EH (cell line): ENCODE measurements at regions not wholly inside any gene's neighbourhood (a gene's known extent, or its start where the extent isn't known, plus 50 kb on each side); places are given as distances from the start of the nearest gene placed in this dataset.
"Not testable (repeated sequence)": the region's sequence is repeated elsewhere in the genome, so short reads cannot be mapped to it uniquely, and the experiment has no call there.

Experiments used
- DNase-seq: peaks from one replicate; pipeline ENCODE4 v3.0.0-alpha.2; 2015; ENCODE audit warnings: low read depth

DNA sequence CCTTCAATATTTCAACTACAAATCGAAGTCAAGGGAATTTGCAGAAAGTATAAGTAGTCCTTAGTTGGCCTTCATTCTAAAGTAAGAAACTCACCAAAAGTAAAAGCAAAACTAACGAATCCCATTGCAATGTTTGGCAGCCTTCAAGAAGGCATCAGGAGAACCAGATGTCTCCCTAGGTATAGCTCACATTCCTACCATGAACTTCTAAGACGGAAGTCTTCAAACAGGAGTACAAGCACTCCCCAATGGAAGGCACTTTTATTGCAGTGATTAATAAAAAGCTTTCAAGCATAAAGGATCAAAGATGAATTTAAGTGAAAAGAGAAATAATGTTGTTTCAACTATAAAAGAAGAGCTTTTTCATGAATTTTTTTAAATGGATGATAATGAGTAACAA is 236.0 kb upstream of the NR5A2 start:
- no peak for DNase-seq

DNA sequence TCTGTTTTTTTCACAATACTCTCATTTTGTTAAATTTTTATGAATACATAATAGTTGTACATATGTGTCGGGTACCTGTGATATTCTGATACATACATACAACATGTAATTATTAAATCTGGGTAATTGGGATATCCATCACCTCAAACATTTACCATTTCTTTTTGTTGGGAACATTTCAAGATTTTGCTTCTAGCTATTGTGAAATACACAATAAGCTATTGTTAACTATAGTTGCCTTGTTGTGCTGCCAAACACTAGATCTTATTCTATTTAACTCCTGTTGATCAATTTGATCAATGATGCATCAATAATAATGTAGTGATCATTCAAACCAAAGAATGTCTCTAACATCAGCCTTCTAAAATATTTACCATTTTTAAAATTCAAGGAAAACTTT is 234.6 kb upstream of the NR5A2 start:
- no peak for DNase-seq

GRCh38 chr1:199794105-199794863 is 233.2 kb upstream of the NR5A2 start:
- DNase-seq, result no peak

- DNase-seq, result no peak
These were observed 228.4 kb upstream of the NR5A2 start for GRCh38 chr1:199799116-199799515.

DNA sequence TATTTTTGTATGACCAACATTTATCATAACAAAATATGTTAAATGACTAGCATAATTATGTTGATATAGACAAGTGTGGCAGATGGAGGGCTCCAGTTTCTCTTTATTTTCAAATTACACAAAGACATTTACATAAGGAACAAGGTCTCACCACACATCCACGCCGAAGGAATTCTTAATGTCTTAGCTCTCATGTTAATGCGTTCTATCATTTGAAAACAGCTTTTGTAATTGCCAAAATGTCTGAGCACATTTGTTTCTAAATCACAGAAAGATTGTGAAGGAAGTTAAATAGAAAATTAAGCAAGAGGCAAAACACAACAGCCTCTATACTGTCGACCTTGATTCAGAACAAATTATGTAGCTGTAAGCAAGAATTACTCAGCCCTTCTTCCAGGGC is 223.0 kb upstream of the NR5A2 start:
- DNase-seq, result no peak

GRCh38 chr1:199808110-199808870 is 219.2 kb upstream of the NR5A2 start:
- DNase-seq, result no peak

GRCh38 chr1:199809311-199809710 is 218.2 kb upstream of the NR5A2 start:
- no peak for DNase-seq

DNA sequence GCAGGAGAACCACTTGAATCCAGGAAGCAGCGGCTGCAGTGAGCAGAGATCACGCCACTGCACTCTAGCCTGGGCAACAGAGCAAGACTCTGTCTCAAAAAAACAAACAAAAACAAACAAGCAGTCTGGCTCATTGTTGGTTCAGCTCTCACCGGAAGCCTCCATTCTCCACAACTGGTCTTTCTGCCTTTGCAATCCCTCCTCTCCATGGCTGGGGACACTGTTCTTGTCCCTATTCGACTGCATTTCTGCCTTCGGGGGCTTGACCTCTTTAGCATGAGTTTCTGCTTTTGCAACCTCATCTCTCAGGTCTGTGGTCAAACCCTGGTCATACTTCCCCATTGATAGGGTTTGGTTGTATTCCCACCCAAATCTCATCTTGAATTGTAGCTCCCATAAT is 216.3 kb upstream of the NR5A2 start:
- DNase-seq, result no peak

DNA sequence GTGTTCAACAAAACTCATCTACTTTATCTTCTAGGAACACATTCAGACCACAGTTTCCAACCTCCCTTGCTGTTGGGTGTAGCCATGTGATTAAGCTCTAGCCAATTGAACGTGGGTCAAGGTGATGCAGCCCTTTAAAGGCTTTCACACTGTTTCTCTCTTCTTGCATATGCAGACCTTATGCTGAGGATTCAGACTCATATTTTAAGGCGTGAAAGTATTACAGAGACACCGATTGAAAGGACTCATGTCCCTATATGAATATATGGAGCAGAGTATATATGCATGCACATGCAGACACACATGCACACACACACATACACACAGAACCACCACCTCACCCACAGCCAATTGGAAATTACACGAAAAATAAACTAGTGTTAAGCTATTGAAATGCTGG is 214.3 kb upstream of the NR5A2 start:
- DNase-seq, result no peak

- no peak for DNase-seq
These were observed 211.6 kb upstream of the NR5A2 start for GRCh38 chr1:199815947-199816346.

- DNase-seq, result no peak
These were observed 210.2 kb upstream of the NR5A2 start for GRCh38 chr1:199817266-199817665.

GRCh38 chr1:199821029-199821779 is 206.3 kb upstream of the NR5A2 start:
- DNase-seq, result no peak

DNA sequence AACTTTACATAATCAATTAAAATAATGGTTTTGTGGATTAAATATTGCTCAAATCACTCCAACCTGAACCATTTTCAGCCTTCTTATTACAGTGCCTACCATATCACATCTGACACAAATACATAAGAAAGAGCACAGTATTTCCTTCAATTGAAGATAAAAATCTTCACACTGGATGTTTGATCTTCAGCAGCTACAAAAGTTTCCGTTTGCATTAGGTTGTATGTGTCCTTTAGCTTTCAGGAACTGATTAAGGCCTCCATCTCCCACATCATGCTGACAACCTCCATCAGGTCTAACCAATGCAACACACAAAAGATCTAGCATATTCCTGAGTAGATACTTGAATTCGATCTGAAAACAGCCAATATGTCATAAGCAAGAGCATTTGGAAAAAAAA is 195.1 kb upstream of the NR5A2 start:
- no peak for DNase-seq

GRCh38 chr1:199834711-199835110 is 192.8 kb upstream of the NR5A2 start:
- no peak for DNase-seq

- DNase-seq, result no peak
These were observed 191.1 kb upstream of the NR5A2 start for GRCh38 chr1:199836430-199836829.

GRCh38 chr1:199837321-199837720 is 190.2 kb upstream of the NR5A2 start:
- no peak for DNase-seq

DNA sequence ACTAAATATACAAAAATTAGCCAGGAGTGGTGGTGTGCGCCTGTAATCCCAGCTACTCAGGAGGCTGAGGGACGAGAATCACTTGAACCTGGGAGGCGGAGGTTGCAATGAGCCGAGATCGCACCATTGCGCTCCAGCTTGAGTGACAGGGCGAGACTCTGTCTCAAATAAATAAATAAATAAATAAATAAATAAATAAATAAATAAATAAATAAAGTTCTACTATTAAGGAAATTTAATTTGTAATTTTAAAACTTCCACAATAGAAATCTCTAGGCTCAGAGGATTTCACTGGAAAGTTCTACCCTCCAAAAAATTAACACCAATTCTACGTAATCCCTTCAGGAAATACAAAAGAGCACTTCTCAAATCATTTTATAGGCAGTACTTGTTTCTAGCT is 187.9 kb upstream of the NR5A2 start:
- not testable (repeated sequence) for DNase-seq

DNA sequence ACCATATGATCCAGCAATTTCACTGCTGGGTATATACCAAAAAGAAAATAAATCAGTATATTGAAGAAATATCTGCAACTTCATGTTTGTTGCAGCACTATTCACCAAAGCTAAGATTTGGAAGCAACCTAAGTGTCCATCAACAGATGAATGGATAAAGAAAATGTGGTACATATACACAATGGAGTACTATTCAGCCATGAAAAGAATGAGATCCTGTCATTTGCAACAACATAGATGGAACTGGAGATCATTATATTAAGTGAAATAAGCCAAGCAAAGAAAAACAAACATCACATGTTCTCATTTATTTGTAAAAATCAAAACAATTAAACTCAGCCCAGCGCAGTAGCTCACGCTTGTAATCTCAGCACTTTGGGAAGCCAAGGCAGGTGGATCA is 184.4 kb upstream of the NR5A2 start:
- not testable (repeated sequence) for DNase-seq

DNA sequence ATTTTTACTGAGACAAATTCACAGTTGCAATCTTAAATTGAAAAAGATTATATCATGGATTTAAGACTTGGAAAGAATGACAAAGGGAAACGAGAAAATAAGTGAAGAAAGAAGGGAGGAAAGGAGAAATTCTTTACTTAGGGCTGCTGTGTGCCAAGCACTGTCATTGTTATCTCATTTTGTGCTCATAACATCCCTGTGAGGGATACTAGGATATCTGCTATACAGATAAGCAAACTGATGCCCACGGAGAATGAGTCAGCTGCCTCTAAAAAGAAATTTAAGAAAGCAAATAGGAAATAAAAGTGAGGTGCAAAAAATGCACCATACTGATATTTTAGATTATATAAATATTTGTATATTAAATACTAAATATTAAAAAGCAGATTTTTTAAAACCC is 183.6 kb upstream of the NR5A2 start:
- no peak for DNase-seq

DNA sequence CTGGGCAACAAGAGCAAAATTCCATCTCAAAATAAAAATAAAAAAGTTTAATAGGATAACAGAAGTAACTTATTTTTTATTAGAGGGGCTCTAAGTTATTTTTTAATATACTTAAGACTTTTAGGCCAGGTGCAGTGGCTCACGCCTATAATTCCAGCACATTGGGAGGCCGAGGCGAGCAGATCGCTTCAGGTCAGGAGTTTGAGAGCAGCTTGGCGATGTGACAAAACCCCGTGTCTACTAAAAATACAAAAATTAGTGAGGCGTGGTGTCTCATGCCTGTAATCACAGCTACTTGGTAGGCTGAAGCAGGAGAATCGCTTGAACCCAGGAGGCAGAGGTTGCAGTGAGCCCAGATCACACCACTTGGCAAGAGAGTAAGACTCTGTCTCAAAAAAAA is 180.5 kb upstream of the NR5A2 start:
- no peak for DNase-seq

DNA sequence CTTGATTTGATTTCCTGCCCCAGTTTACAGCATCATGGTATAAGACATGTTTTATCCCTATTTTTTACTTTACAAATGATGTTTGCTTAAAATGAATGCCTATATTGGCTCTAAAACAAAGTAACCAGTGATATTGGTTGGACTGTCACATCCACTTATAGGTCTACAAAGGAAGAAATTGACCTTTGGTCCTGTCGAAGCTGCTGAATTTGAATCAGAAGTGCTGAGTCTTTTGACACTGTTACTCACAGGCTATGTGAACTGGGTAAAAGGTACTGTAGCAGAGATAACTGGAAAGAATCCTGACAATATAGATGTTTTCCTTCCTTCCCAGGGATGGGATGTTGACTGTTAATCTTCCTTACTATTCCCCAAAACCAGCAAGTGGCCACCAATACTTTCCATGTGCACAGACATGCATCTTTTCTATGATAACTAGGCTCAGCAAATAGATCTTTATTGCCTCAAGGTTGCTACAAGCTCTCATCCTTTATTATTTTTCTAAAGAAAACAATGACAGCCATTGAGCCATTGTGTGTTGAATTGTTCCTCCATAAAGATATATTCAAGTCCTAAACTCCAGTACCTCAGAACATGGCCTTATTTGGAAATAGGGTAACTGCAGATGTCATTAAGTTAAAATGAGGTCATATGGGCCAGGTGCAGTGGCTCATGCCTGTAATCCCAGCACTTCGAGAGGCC is 175.9 kb upstream of the NR5A2 start:
- no peak for DNase-seq

DNA sequence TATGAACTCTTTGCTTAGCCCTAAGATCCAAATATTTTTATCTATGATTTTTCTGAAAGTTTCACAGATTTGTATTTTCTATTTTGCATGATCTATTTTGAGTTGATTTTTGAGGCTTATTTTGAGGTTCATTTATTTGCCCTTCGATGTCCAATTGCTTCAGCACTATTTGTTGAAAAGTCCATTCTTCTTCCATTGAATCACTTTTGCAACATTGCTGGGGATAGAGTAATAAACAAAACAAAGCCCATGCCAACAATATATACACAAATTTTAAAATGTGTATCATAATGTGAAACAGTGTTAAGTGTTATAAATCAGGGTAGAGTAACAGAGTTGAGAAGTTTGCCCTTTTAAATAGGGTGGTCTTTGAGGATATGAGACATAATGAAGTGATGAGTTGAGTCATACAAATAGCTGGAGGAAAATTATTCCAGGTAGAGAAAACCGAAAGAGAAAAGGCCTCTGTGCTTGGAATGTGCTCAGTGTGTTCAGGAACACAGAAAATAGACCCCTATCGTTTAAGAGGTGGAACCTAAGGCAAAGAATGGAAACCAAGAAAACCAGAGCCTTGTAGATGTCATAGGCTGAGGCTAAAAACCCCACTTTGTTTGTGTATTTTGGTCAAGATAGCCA is 172.7 kb upstream of the NR5A2 start:
- DNase-seq, result no peak
